Caco-2 (cell line): ENCODE measurements at regions not wholly inside any gene's neighbourhood (a gene's known extent, or its start where the extent isn't known, plus 50 kb on each side); places are given as distances from the start of the nearest gene placed in this dataset.

Experiments used
- BruUV-seq: library from RNA; stranded (reverse); fragments of 400-500 nt; replicated peaks from 2 replicates; lab custom pipeline; 2021; lab: Mats Ljungman, UMichigan
- CTCF ChIA-PET: fragments of 300-600 bp; sonication (Branson Sonifier 250); formaldehyde crosslinking; loops from one replicate; lab custom pipeline; 2022; ENCODE audit warnings: antibody characterized with exemption; lab: Charles Lee
- POLR2A ChIA-PET: fragments of 300-600 bp; sonication (Branson Sonifier 250); formaldehyde crosslinking; loops from one replicate; lab custom pipeline; 2022; ENCODE audit warnings: antibody characterized with exemption; lab: Charles Lee
- DNase-seq, 2 experiments: peaks; one replicate each; pipeline versions ENCODE4 v3.0.0 to v3.0.0-alpha.2; 2020 to 2022
- H3K27me3 ChIP-seq: replicated peaks from 2 replicates; pipeline ENCODE4 v1.6.0; 2011; ENCODE audit warnings: low read length; ENCODE audit not compliant: control insufficient read depth, insufficient read depth
- H3K36me3 ChIP-seq: 2 replicates; pipeline ENCODE4 v1.5.1; 2011; ENCODE audit warnings: low read length; ENCODE audit not compliant: control insufficient read depth, insufficient read depth
- H3K4me1 ChIP-seq: fragments of 250-450 bp; sonication (Bioruptor Pico); 2 replicates; pipeline ENCODE4 v1.5.1; 2020; ENCODE audit warnings: mild to moderate bottlenecking
- H3K4me3 ChIP-seq: 2 replicates; pipeline ENCODE4 v1.5.1; 2011; ENCODE audit warnings: low read depth, mild to moderate bottlenecking, control low read depth, low read length
- H3K9me3 ChIP-seq: fragments of 250-450 bp; sonication (Bioruptor Pico); 2 replicates; pipeline ENCODE4 v1.5.1; 2020; ENCODE audit warnings: mild to moderate bottlenecking, moderate library complexity
- H3K27ac Mint-ChIP-seq: one replicate; pipeline ENCODE4 v1.8.0; 2022; ENCODE audit warnings: mixed read lengths; ENCODE audit not compliant: unreplicated experiment
- H3K27me3 Mint-ChIP-seq: one replicate; pipeline ENCODE4 v1.8.0; 2022; ENCODE audit warnings: mixed read lengths; ENCODE audit not compliant: insufficient read depth, unreplicated experiment
- H3K36me3 Mint-ChIP-seq: one replicate; pipeline ENCODE4 v1.8.0; 2022; ENCODE audit warnings: mild to moderate bottlenecking, mixed read lengths; ENCODE audit not compliant: insufficient read depth, unreplicated experiment
- H3K4me1 Mint-ChIP-seq: one replicate; pipeline ENCODE4 v1.8.0; 2022; ENCODE audit warnings: low read depth, mixed read lengths; ENCODE audit not compliant: unreplicated experiment
- H3K4me3 Mint-ChIP-seq: one replicate; pipeline ENCODE4 v1.8.0; 2022; ENCODE audit warnings: mild to moderate bottlenecking, moderate library complexity, mixed read lengths; ENCODE audit not compliant: unreplicated experiment
- H3K9me3 Mint-ChIP-seq: one replicate; pipeline ENCODE4 v1.8.0; 2022; ENCODE audit warnings: mixed read lengths; ENCODE audit not compliant: unreplicated experiment
- CTCF ChIP-seq, 2 experiments: fragments of 200-600 bp in 1 of 2; IDR thresholded peaks; 1 replicate in 1 of 2; 2 replicates in 1 of 2; pipeline versions ENCODE4 v1.5.1 to v1.8.0; 2011 to 2022; ENCODE audit warnings: antibody characterized with exemption in 1 of 2, control low read depth in 1 of 2, inconsistent platforms in 1 of 2, low read depth in 1 of 2, low read length in 1 of 2, mild to moderate bottlenecking in 1 of 2, moderate library complexity in 1 of 2; ENCODE audit not compliant: insufficient read depth in 1 of 2, severe bottlenecking in 1 of 2, unreplicated experiment in 1 of 2
- intact Hi-C: fragments of 100-400 bp; cut with micrococcal nuclease; formaldehyde crosslinking; loops from one replicate; pipeline ENCODE4 v1.10.0; 2022; ENCODE audit not compliant: unreplicated experiment

GRCh38 chr2:239464166-239465016 lies 63.6 kb upstream of the HDAC4 start:
- CTCF ChIA-PET = no interaction called here

DNA sequence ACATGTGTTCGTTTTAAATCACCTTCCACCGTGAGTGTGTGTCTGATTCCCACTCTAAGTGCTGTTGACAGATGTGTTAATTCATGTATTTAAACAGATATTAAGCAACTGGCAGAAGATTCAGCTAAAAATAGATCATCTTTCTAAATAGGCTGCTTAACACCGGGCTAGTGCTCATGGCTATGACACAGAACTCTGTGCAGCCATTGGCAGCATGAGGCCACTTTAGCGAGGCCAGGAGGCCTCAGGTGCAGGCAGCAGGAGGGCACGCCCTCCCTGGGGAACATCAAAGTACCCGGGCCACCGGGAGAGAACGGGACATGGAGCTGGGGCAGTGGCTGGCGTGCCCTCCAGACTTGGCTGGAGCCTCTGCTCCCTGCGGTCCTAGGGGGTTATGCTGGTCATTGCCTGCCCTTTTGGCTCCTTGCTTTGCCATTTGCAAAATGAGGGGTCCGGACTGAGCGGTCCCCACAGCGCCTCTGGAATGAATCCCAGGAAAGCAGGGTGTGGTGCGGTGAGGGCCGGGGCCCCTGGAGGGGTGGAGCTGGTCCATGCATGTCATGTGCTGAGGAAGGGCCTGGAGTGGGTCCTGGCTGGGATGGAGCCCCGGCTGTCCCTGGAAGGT lies 62.8 kb upstream of the HDAC4 start:
- Histone ChIP-seq H3K27me3 (no peaks in the 10 kb centered on the region; the same call in 1 of the 2 replicates), H3K36me3 (no peaks in the 10 kb centered on the region), H3K4me3 (no peak overlapping the region), H3K9me3 (no peaks in the 10 kb centered on the region), H3K4me1 (no peaks in the 10 kb centered on the region)
- Mint-ChIP-seq H3K4me1 (no peaks in the 10 kb centered on the region), H3K9me3 (no peaks in the 10 kb centered on the region), H3K36me3 (no peaks in the 10 kb centered on the region), H3K27ac (no peak overlapping the region), H3K27me3 (no peaks in the 10 kb centered on the region), H3K4me3 (no peak overlapping the region)
- no peak for TF ChIP-seq CTCF (IDR thresholded peaks at IDR 0.05; ENCODE audit: insufficient read depth in 1 of 2, low read depth in 1 of 2, low read length in 1 of 2, severe bottlenecking in 1 of 2, unreplicated experiment in 1 of 2)
- intact Hi-C loops = no loop called here
- no peak for DNase-seq
- ChIA-PET POLR2A (no interaction called here), CTCF (no interaction called here)
- BruUV-seq = no TSS peak

More at GRCh38 chr2:239464166-239465016, 63.6 kb upstream of the HDAC4 start:
- H3K4me1 ChIP-seq = no peaks in the 10 kb centered on the region
- Mint-ChIP-seq H3K4me3 (no peak overlapping the region), H3K4me1 (no peaks in the 10 kb centered on the region), H3K27ac (no peak overlapping the region), H3K36me3 (no peaks in the 10 kb centered on the region), H3K27me3 (no peaks in the 10 kb centered on the region), H3K9me3 (no peaks in the 10 kb centered on the region)
- TF ChIP-seq CTCF (IDR thresholded peaks at IDR 0.05; ENCODE audit: insufficient read depth in 1 of 2, low read depth in 1 of 2, low read length in 1 of 2, severe bottlenecking in 1 of 2, unreplicated experiment in 1 of 2) = no peak
- BruUV-seq = no TSS peak
- no peaks in the 10 kb centered on the region for H3K9me3 ChIP-seq
- intact Hi-C loops = no loop called here
- no peaks in the 10 kb centered on the region; the same call in 1 of the 2 replicates for H3K27me3 ChIP-seq
- no peak overlapping the region for H3K4me3 ChIP-seq
- POLR2A ChIA-PET = no interaction called here
- DNase-seq = no peak
- H3K36me3 ChIP-seq = no peaks in the 10 kb centered on the region

DNA sequence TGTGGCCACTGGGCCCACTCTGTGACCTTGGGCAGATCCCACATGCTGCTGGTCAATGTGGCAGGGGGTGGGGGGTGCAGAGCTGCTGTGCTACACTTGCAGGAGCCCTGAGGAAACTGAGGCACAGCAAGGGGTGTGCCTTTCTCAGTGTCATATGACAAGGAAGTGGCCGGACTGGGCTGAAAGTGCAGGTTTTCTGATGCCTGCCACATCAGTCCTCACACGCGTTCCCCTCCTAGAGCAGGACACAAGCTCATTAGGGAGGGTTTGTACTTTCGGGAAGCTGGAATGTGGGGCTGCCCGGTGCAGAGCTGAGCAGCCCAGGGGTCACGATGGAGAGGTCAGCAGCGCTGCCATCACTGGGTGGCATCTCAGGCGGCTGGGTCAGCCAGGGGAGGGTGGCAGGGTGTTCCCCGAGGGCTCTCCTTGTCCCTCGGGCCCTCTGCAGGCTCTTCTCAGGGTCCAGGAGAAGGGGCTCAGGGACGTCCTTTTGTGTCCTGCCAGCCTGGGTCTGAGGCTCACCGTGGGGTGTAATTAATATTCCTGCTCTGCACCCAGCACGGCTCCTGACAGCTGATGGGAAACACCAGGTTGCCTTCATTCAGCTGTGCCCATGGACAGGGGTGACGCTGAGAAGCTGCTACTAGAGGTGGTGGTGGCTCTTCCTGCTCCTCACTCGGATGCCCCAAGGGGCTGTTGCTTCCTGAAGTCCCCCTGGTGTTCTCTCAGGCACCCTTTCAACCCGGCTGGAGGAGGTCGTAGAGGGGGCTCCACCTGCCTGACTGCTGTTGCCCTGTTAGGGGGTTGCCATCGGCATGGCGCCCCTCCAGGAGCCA lies 62.1 kb upstream of the HDAC4 start:
- H3K36me3 Mint-ChIP-seq = no peaks in the 10 kb centered on the region
- no peak for DNase-seq
- intact Hi-C loops = no loop called here
- no peak overlapping the region for H3K27ac Mint-ChIP-seq
- CTCF ChIA-PET = no interaction called here
- Histone ChIP-seq H3K27me3 (no peaks in the 10 kb centered on the region; the same call in 1 of the 2 replicates), H3K4me3 (no peak overlapping the region), H3K36me3 (no peaks in the 10 kb centered on the region), H3K4me1 (no peaks in the 10 kb centered on the region), H3K9me3 (no peaks in the 10 kb centered on the region)
- H3K9me3 Mint-ChIP-seq = no peaks in the 10 kb centered on the region
- POLR2A ChIA-PET = no interaction called here
- no peaks in the 10 kb centered on the region for H3K4me1 Mint-ChIP-seq
- TF ChIP-seq CTCF (IDR thresholded peaks at IDR 0.05; ENCODE audit: insufficient read depth in 1 of 2, low read depth in 1 of 2, low read length in 1 of 2, severe bottlenecking in 1 of 2, unreplicated experiment in 1 of 2) = no peak
- H3K27me3 Mint-ChIP-seq = peaks cover 2% of the 10 kb centered on the region
- no TSS peak for BruUV-seq
- H3K4me3 Mint-ChIP-seq = no peak overlapping the region
